ENCODE measurements at regions not wholly inside any gene's neighbourhood (a gene's known extent, or its start where the extent isn't known, plus 50 kb on each side); places are given as distances from the start of the nearest gene placed in this dataset.

- no peak for TF ChIP-seq REST (IDR thresholded peaks at IDR 0.05; ENCODE audit: low read depth)
- TF ChIP-seq CEBPB (IDR thresholded peaks at IDR 0.05): no peak
- no peak for TF ChIP-seq YY1 (IDR thresholded peaks at IDR 0.05; ENCODE audit: low read depth)
- TF ChIP-seq CREB1 (IDR thresholded peaks at IDR 0.05; ENCODE audit: low read depth): no peak
- TF ChIP-seq TEAD4 (IDR thresholded peaks at IDR 0.05): no peak
- no peak for TF ChIP-seq RAD21 (IDR thresholded peaks at IDR 0.05; ENCODE audit: low read depth)
- TF ChIP-seq ZBTB7A (IDR thresholded peaks at IDR 0.05; ENCODE audit: low read depth): no peak
- TF ChIP-seq USF1 (IDR thresholded peaks at IDR 0.05): no peak
- TF ChIP-seq FOXM1 (IDR thresholded peaks at IDR 0.05; ENCODE audit: borderline replicate concordance, low read depth): no peak
- TF ChIP-seq EP300 (IDR thresholded peaks at IDR 0.05; ENCODE audit: borderline replicate concordance): no peak
- no peak for TF ChIP-seq TAF1 (IDR thresholded peaks at IDR 0.05; ENCODE audit: low read depth)
- TF ChIP-seq NFIC (IDR thresholded peaks at IDR 0.05): no peak
- no peak for TF ChIP-seq EGR1 (IDR thresholded peaks at IDR 0.05)
- no peak for TF ChIP-seq TCF12 (IDR thresholded peaks at IDR 0.05; ENCODE audit: low read depth)
- TF ChIP-seq MAX (IDR thresholded peaks at IDR 0.05): no peak
Observed at GRCh38 chr1:163980394-163980793, 578.6 kb upstream of the PBX1 start.

- TF ChIP-seq RAD21 (IDR thresholded peaks at IDR 0.05; ENCODE audit: low read depth): no peak
- no peak for TF ChIP-seq USF1 (IDR thresholded peaks at IDR 0.05)
- TF ChIP-seq TEAD4 (IDR thresholded peaks at IDR 0.05): no peak
- TF ChIP-seq EGR1 (IDR thresholded peaks at IDR 0.05): no peak
- no peak for TF ChIP-seq TCF12 (IDR thresholded peaks at IDR 0.05; ENCODE audit: low read depth)
- no peak for TF ChIP-seq ZBTB7A (IDR thresholded peaks at IDR 0.05; ENCODE audit: low read depth)
- TF ChIP-seq EP300 (IDR thresholded peaks at IDR 0.05; ENCODE audit: borderline replicate concordance): no peak
- no peak for TF ChIP-seq CREB1 (IDR thresholded peaks at IDR 0.05; ENCODE audit: low read depth)
- no peak for TF ChIP-seq CEBPB (IDR thresholded peaks at IDR 0.05)
- no peak for TF ChIP-seq MAX (IDR thresholded peaks at IDR 0.05)
- no peak for TF ChIP-seq FOXM1 (IDR thresholded peaks at IDR 0.05; ENCODE audit: borderline replicate concordance, low read depth)
- no peak for TF ChIP-seq YY1 (IDR thresholded peaks at IDR 0.05; ENCODE audit: low read depth)
- no peak for TF ChIP-seq NFIC (IDR thresholded peaks at IDR 0.05)
- no peak for TF ChIP-seq REST (IDR thresholded peaks at IDR 0.05; ENCODE audit: low read depth)
- TF ChIP-seq TAF1 (IDR thresholded peaks at IDR 0.05; ENCODE audit: low read depth): no peak
Observed at GRCh38 chr1:163981500-163982030, 577.4 kb upstream of the PBX1 start.

GRCh38 chr1:163983097-163983496 lies 575.9 kb upstream of the PBX1 start:
- TF ChIP-seq REST (IDR thresholded peaks at IDR 0.05; ENCODE audit: low read depth) (no peak), TCF12 (IDR thresholded peaks at IDR 0.05; ENCODE audit: low read depth) (no peak), USF1 (IDR thresholded peaks at IDR 0.05) (no peak), CEBPB (IDR thresholded peaks at IDR 0.05) (no peak), FOXM1 (IDR thresholded peaks at IDR 0.05; ENCODE audit: borderline replicate concordance, low read depth) (no peak), NFIC (IDR thresholded peaks at IDR 0.05) (no peak), CREB1 (IDR thresholded peaks at IDR 0.05; ENCODE audit: low read depth) (no peak), RAD21 (IDR thresholded peaks at IDR 0.05; ENCODE audit: low read depth) (no peak), TAF1 (IDR thresholded peaks at IDR 0.05; ENCODE audit: low read depth) (no peak), MAX (IDR thresholded peaks at IDR 0.05) (no peak)

- TF ChIP-seq TAF1 (IDR thresholded peaks at IDR 0.05; ENCODE audit: low read depth) (no peak), USF1 (IDR thresholded peaks at IDR 0.05) (no peak)
Observed at GRCh38 chr1:163985700-163986099, 573.3 kb upstream of the PBX1 start.
